Activated T-cell treated with anti-CD3 and anti-CD28 coated beads, Interleukin-2, amount 50 U/mL, for 4 hours (primary cell): ENCODE measurements at regions not wholly inside any gene's neighbourhood (a gene's known extent, or its start where the extent isn't known, plus 50 kb on each side); places are given as distances from the start of the nearest gene placed in this dataset.

Experiments
- ATAC-seq, 2 donors: fragments of 200-7000 bp; cut with Tn5 transposase; one replicate each; pipeline ENCODE4 v1.10.0; 2021
- DNase-seq: peaks from one replicate; pipeline ENCODE4 v3.0.0-alpha.2; 2020
- H3K27me3 Mint-ChIP-seq: one replicate; pipeline ENCODE4 v1.8.0; 2021; ENCODE audit warnings: low read depth, mixed read lengths
- H3K36me3 Mint-ChIP-seq: one replicate; pipeline ENCODE4 v1.8.0; 2022; ENCODE audit warnings: mixed read lengths; ENCODE audit not compliant: insufficient read depth
- H3K4me1 Mint-ChIP-seq: one replicate; pipeline ENCODE4 v1.8.0; 2021; ENCODE audit warnings: low read depth, mixed read lengths
- H3K4me3 Mint-ChIP-seq: one replicate; pipeline ENCODE4 v1.8.0; 2021; ENCODE audit warnings: mild to moderate bottlenecking, moderate library complexity, mixed read lengths
- H3K9me3 Mint-ChIP-seq: one replicate; pipeline ENCODE4 v1.8.0; 2021; ENCODE audit warnings: mixed read lengths

DNA sequence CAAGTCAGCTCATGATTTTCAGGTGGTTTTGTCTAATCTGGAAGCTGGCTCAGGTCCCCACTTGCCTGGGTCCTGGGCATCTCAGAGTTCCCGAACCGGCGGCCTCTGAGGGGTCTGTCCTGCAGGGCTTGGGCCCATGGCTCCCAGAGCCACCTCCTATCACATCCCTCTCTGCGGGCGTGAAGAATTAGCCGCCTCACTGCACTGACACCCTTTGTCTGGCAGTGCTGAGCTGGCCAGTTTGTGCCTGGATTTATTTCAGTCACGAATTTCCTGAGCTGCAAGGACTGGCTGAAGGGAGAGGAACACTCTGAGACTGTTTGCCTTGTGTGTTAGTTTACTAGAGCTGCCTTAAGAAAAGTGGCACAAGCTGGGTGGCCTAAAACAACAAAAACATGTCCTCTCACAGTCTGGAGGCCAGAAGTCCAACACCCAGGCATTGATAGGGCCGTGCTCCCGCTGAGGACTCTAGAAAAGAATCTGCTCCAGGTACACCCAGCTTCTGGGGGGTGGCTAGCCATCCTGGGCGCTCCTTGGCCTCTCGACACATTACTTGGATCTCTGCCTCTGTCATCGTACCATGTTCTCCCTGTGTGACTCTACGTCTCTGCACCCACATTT is 217.5 kb upstream of the DYNLRB2 start:
- Mint-ChIP-seq H3K36me3 (no peaks in the 10 kb centered on the region), H3K27me3 (peaks cover 12% of the 10 kb centered on the region), H3K9me3 (no peaks in the 10 kb centered on the region), H3K4me3 (no peak overlapping the region), H3K4me1 (no peaks in the 10 kb centered on the region)
- ATAC-seq (no peak), DNase-seq (no peak)

DNA sequence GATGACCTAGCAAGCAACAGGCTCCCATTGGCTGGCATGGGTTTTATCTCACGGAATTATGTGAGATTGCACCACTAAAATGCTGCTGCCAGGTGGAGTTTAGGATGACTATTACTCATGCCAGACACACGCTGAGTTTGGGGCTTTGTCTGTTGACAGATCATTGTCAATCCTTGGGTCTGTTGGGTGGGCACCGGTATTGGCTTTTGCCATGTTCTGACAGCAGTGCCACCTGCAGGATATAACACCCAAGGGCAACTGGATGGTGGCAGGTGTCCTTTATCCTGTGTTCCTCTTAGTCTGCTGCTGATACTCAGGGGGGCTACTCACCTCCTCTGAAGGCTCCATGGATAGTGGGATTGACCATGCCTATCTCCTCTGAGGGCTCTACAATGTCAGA is 221.6 kb upstream of the DYNLRB2 start:
- H3K9me3 Mint-ChIP-seq: no peaks in the 10 kb centered on the region
- H3K36me3 Mint-ChIP-seq: no peaks in the 10 kb centered on the region
- H3K4me3 Mint-ChIP-seq: no peak overlapping the region
- DNase-seq (no peak), ATAC-seq (no peak)
- H3K4me1 Mint-ChIP-seq: no peaks in the 10 kb centered on the region
- peaks cover 16% of the 10 kb centered on the region for H3K27me3 Mint-ChIP-seq

GRCh38 chr16:80318107-80318506 is 222.7 kb upstream of the DYNLRB2 start:
- DNase-seq: no peak
- no peaks in the 10 kb centered on the region for H3K9me3 Mint-ChIP-seq
- no peak for ATAC-seq
- no peaks in the 10 kb centered on the region for H3K36me3 Mint-ChIP-seq
- H3K4me3 Mint-ChIP-seq: no peak overlapping the region
- peaks cover 18% of the 10 kb centered on the region for H3K27me3 Mint-ChIP-seq
- H3K4me1 Mint-ChIP-seq: no peaks in the 10 kb centered on the region

GRCh38 chr16:80317599-80318037 is 223.2 kb upstream of the DYNLRB2 start:
- no peaks in the 10 kb centered on the region for H3K4me1 Mint-ChIP-seq
- no peaks in the 10 kb centered on the region for H3K36me3 Mint-ChIP-seq
- ATAC-seq (no peak), DNase-seq (no peak)
- peaks cover 23% of the 10 kb centered on the region for H3K27me3 Mint-ChIP-seq
- no peak overlapping the region for H3K4me3 Mint-ChIP-seq
- H3K9me3 Mint-ChIP-seq: no peaks in the 10 kb centered on the region

DNA sequence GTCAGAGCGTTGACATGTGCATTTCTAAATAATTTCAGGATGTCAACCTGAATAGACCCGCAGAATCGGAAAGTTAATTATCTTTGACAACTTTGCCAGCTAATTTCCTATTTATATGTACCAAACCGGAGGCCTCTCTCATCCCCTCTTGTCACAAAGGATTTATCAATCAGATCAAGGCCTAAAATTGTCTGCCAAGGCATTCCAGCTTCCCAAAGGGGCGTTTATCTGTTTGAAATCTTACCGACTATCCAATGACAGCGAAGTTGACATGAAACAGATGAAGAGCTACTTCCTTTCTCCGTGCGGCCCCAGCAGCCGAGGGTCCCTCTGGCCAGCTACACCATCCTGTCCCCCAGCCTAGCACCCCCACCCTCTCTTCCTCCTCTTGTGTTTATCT is 223.7 kb upstream of the DYNLRB2 start:
- Mint-ChIP-seq H3K9me3 (no peaks in the 10 kb centered on the region), H3K4me3 (no peak overlapping the region), H3K36me3 (no peaks in the 10 kb centered on the region), H3K27me3 (peaks cover 26% of the 10 kb centered on the region), H3K4me1 (no peaks in the 10 kb centered on the region)
- no peak for DNase-seq
- ATAC-seq: no peak

GRCh38 chr16:80314042-80314441 is 226.8 kb upstream of the DYNLRB2 start:
- H3K36me3 Mint-ChIP-seq: no peaks in the 10 kb centered on the region
- H3K4me3 Mint-ChIP-seq: no peak overlapping the region
- no peak for ATAC-seq
- DNase-seq: no peak
- H3K4me1 Mint-ChIP-seq: no peaks in the 10 kb centered on the region
- H3K27me3 Mint-ChIP-seq: peaks cover 27% of the 10 kb centered on the region
- no peaks in the 10 kb centered on the region for H3K9me3 Mint-ChIP-seq

DNA sequence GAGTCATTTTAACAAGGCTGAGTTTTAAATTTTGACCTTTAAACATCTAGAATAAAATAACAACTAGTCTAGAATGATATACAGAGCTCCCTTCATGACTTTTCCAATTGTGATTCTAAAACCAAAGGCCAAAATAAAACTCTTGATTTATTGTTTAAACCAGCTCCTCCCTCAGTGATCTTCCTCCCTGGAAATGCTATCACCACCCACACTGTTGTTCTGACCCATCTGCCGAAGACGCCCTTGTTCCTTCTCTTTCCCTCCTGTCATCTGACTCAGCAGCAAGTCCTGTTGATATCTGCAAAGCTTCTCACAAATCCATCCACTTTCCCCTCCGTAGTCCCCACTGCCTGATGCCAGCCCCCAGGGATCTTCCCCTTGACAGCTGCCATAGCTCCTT is 231.6 kb upstream of the DYNLRB2 start:
- H3K4me1 Mint-ChIP-seq: no peaks in the 10 kb centered on the region
- H3K4me3 Mint-ChIP-seq: no peak overlapping the region
- DNase-seq (no peak), ATAC-seq (no peak)
- peaks cover 23% of the 10 kb centered on the region for H3K27me3 Mint-ChIP-seq
- H3K9me3 Mint-ChIP-seq: no peaks in the 10 kb centered on the region
- no peaks in the 10 kb centered on the region for H3K36me3 Mint-ChIP-seq

DNA sequence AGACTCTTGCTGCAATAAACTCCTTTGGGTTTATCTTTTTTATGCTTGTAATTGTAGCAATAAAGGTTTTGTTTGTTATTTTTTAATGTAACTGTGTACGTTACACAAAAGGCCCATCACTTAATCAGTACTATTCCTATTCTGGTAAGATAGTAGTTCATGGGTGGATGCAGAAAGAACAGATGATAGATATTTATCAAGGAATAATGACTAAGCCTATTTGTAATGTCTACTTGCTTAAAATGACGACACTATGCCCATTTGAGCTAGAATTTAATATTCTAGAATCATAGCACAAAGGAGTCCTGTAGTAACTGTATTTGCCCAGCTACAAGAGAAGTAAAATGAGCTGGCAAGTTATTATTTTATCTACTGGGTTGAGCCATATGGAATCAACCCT is 235.4 kb upstream of the DYNLRB2 start:
- Mint-ChIP-seq H3K9me3 (no peaks in the 10 kb centered on the region), H3K4me3 (no peak overlapping the region), H3K27me3 (peaks cover 6% of the 10 kb centered on the region), H3K36me3 (no peaks in the 10 kb centered on the region), H3K4me1 (no peaks in the 10 kb centered on the region)
- DNase-seq (no peak), ATAC-seq (no peak)

- no peaks in the 10 kb centered on the region for H3K4me1 Mint-ChIP-seq
- H3K9me3 Mint-ChIP-seq: no peaks in the 10 kb centered on the region
- no peaks in the 10 kb centered on the region for H3K36me3 Mint-ChIP-seq
- no peak overlapping the region for H3K4me3 Mint-ChIP-seq
- DNase-seq (no peak), ATAC-seq (no peak)
- peaks cover 5% of the 10 kb centered on the region for H3K27me3 Mint-ChIP-seq
Observed at GRCh38 chr16:80303691-80304090, 237.1 kb upstream of the DYNLRB2 start.

GRCh38 chr16:80300876-80301275 is 239.9 kb upstream of the DYNLRB2 start:
- no peaks in the 10 kb centered on the region for H3K4me1 Mint-ChIP-seq
- H3K4me3 Mint-ChIP-seq: no peak overlapping the region
- peaks cover under 1% of the 10 kb centered on the region for H3K27me3 Mint-ChIP-seq
- DNase-seq (no peak), ATAC-seq (no peak)
- H3K36me3 Mint-ChIP-seq: no peaks in the 10 kb centered on the region
- H3K9me3 Mint-ChIP-seq: no peaks in the 10 kb centered on the region

- H3K4me1 Mint-ChIP-seq: no peaks in the 10 kb centered on the region
- no peak overlapping the region for H3K4me3 Mint-ChIP-seq
- H3K9me3 Mint-ChIP-seq: no peaks in the 10 kb centered on the region
- H3K27me3 Mint-ChIP-seq: peaks cover 2% of the 10 kb centered on the region
- no peaks in the 10 kb centered on the region for H3K36me3 Mint-ChIP-seq
- DNase-seq: no peak
- no peak for ATAC-seq
Observed at GRCh38 chr16:80300456-80300855, 240.3 kb upstream of the DYNLRB2 start.

GRCh38 chr16:80299416-80299815 is 241.4 kb upstream of the DYNLRB2 start:
- H3K9me3 Mint-ChIP-seq: no peaks in the 10 kb centered on the region
- DNase-seq: no peak
- no peak overlapping the region for H3K4me3 Mint-ChIP-seq
- H3K4me1 Mint-ChIP-seq: no peaks in the 10 kb centered on the region
- peaks cover 8% of the 10 kb centered on the region for H3K27me3 Mint-ChIP-seq
- no peak for ATAC-seq
- no peaks in the 10 kb centered on the region for H3K36me3 Mint-ChIP-seq

GRCh38 chr16:80298676-80299075 is 242.1 kb upstream of the DYNLRB2 start:
- no peaks in the 10 kb centered on the region for H3K36me3 Mint-ChIP-seq

DNA sequence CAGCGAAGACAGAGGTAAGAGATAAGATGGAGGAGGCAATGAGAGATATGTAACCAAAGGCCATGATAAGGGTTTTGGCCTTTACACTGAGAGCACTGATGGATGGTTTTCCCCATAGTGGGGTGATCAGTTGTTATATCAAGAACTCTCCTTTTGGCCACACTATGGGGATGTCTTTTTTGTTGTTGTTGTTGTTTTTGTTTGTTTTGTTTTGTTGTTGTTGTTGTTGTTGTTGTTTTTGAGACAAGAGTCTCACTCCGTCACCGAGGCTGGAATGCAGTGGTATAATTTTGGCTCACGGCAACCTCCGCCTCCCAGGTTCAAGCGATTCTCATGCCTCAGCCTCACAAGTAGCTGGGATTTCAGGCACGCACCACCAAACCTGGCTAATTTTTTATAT is 244.8 kb upstream of the DYNLRB2 start:
- H3K4me3 Mint-ChIP-seq: no peak overlapping the region
- no peaks in the 10 kb centered on the region for H3K9me3 Mint-ChIP-seq
- ATAC-seq (no peak), DNase-seq (no peak)
- peaks cover 10% of the 10 kb centered on the region for H3K27me3 Mint-ChIP-seq
- H3K36me3 Mint-ChIP-seq: no peaks in the 10 kb centered on the region
- no peaks in the 10 kb centered on the region for H3K4me1 Mint-ChIP-seq

More at GRCh38 chr16:80298676-80299075, 242.1 kb upstream of the DYNLRB2 start:
- Mint-ChIP-seq H3K4me1 (no peaks in the 10 kb centered on the region), H3K9me3 (no peaks in the 10 kb centered on the region), H3K27me3 (peaks cover 8% of the 10 kb centered on the region), H3K4me3 (no peak overlapping the region)
- ATAC-seq (no peak), DNase-seq (no peak)

DNA sequence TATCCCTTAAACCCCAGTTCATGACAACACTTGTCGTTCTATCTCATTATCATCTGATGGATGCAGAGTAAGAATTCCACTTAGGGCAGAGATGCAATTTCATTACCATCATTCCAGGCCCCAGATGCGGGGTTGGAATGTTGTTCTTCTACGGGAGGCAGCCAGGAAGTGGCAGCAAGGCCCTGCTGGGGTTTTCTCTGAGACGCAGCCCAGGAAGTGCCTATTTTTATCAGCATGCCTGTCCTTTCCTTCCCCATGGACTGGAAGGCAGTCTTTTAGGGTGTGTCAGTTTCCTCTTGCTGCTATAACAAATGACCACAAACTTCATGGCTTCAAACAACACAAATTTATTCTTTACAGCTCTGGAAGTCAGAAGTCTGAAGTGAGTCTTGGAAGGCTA is 246.6 kb upstream of the DYNLRB2 start:
- H3K4me3 Mint-ChIP-seq: no peak overlapping the region
- no peaks in the 10 kb centered on the region for H3K4me1 Mint-ChIP-seq
- DNase-seq (no peak), ATAC-seq (no peak)
- H3K9me3 Mint-ChIP-seq: no peaks in the 10 kb centered on the region
- H3K27me3 Mint-ChIP-seq: peaks cover 10% of the 10 kb centered on the region
- H3K36me3 Mint-ChIP-seq: no peaks in the 10 kb centered on the region

GRCh38 chr16:80288616-80289015 is 252.2 kb upstream of the DYNLRB2 start:
- Mint-ChIP-seq H3K9me3 (no peaks in the 10 kb centered on the region), H3K36me3 (no peaks in the 10 kb centered on the region), H3K4me1 (no peaks in the 10 kb centered on the region), H3K27me3 (peaks cover 7% of the 10 kb centered on the region), H3K4me3 (no peak overlapping the region)
- no peak for DNase-seq
- ATAC-seq: no peak
